ENCODE measurements at regions not wholly inside any gene's neighbourhood (a gene's known extent, or its start where the extent isn't known, plus 50 kb on each side); places are given as distances from the start of the nearest gene placed in this dataset.

- DNase-seq (ENCODE audit: extremely low read depth in 1 of 11, low read depth in 9 of 11, low spot score in 4 of 11) = no peak
These were observed 64.9 kb upstream of the TAB2 start for GRCh38 chr6:149252622-149253021.

GRCh38 chr6:149254253-149254652 lies 63.3 kb upstream of the TAB2 start:
- DNase-seq (ENCODE audit: extremely low read depth in 1 of 11, low read depth in 9 of 11, low spot score in 4 of 11) = no peak

- DNase-seq (ENCODE audit: extremely low read depth in 1 of 11, low read depth in 9 of 11, low spot score in 4 of 11) = no peak
These were observed 57.8 kb upstream of the TAB2 start for GRCh38 chr6:149259753-149260152.

GRCh38 chr6:149260214-149260874 lies 57.2 kb upstream of the TAB2 start:
- no peak for DNase-seq (ENCODE audit: extremely low read depth in 1 of 11, low read depth in 9 of 11, low spot score in 4 of 11)

GRCh38 chr6:149261364-149262040 lies 56.0 kb upstream of the TAB2 start:
- DNase-seq (ENCODE audit: extremely low read depth in 1 of 11, low read depth in 9 of 11, low spot score in 4 of 11) = no peak

GRCh38 chr6:149263321-149263720 lies 54.2 kb upstream of the TAB2 start:
- DNase-seq (ENCODE audit: extremely low read depth in 1 of 11, low read depth in 9 of 11, low spot score in 4 of 11) = no peak

GRCh38 chr6:149264629-149265028 lies 52.9 kb upstream of the TAB2 start:
- DNase-seq (ENCODE audit: extremely low read depth in 1 of 11, low read depth in 9 of 11, low spot score in 4 of 11) = no peak

- DNase-seq (ENCODE audit: extremely low read depth in 1 of 11, low read depth in 9 of 11, low spot score in 4 of 11) = no peak
These were observed 51.6 kb upstream of the TAB2 start for GRCh38 chr6:149265945-149266344.

- DNase-seq (ENCODE audit: extremely low read depth in 1 of 11, low read depth in 9 of 11, low spot score in 4 of 11) = no peak
These were observed 50.9 kb upstream of the TAB2 start for GRCh38 chr6:149266659-149267058.

GRCh38 chr6:149267072-149267471 lies 50.4 kb upstream of the TAB2 start:
- no peak for DNase-seq (ENCODE audit: extremely low read depth in 1 of 11, low read depth in 9 of 11, low spot score in 4 of 11)

- no peak for DNase-seq (ENCODE audit: extremely low read depth in 1 of 11, low read depth in 9 of 11, low spot score in 4 of 11)
These were observed 49.9 kb upstream of the TAB2 start for GRCh38 chr6:149267513-149268043.
